HG03469 (cell line): ENCODE measurements at regions not wholly inside any gene's neighbourhood (a gene's known extent, or its start where the extent isn't known, plus 50 kb on each side); places are given as distances from the start of the nearest gene placed in this dataset.

Source experiments
- ATAC-seq: cut with Tn5 transposase; IDR thresholded peaks from one replicate; pipeline ENCODE4 v1.9.1; 2021; ENCODE audit warnings: mild to moderate bottlenecking, moderate library complexity, moderate number of reproducible peaks; ENCODE audit not compliant: unreplicated experiment

GRCh38 chr12:61821381-61821780, 438.8 kb upstream of the USP15 start:
- no peak for ATAC-seq

GRCh38 chr12:61823102-61823501, 437.1 kb upstream of the USP15 start:
- ATAC-seq: no peak

GRCh38 chr12:61846765-61847164, 413.4 kb upstream of the USP15 start:
- no peak for ATAC-seq

GRCh38 chr12:61848893-61849292, 411.3 kb upstream of the USP15 start:
- ATAC-seq: no peak

GRCh38 chr12:61853945-61854344, 406.3 kb upstream of the USP15 start:
- no peak for ATAC-seq

GRCh38 chr12:61854902-61855301, 405.3 kb upstream of the USP15 start:
- no peak for ATAC-seq

- ATAC-seq: no peak
These were observed 402.2 kb upstream of the USP15 start for GRCh38 chr12:61857968-61858367.

- ATAC-seq: no peak
These were observed 399.8 kb upstream of the USP15 start for GRCh38 chr12:61860451-61860850.

GRCh38 chr12:61862986-61863385, 397.2 kb upstream of the USP15 start:
- ATAC-seq: no peak

- ATAC-seq: no peak
These were observed 396.4 kb upstream of the USP15 start for GRCh38 chr12:61863811-61864210.

GRCh38 chr12:61869796-61870195, 390.4 kb upstream of the USP15 start:
- ATAC-seq: no peak

GRCh38 chr12:61870658-61871484, 389.3 kb upstream of the USP15 start:
- ATAC-seq: no peak

- no peak for ATAC-seq
These were observed 388.8 kb upstream of the USP15 start for GRCh38 chr12:61871485-61871810.

GRCh38 chr12:61879229-61879628, 381.0 kb upstream of the USP15 start:
- no peak for ATAC-seq

GRCh38 chr12:61880186-61880585, 380.0 kb upstream of the USP15 start:
- no peak for ATAC-seq

GRCh38 chr12:61891632-61892031, 368.6 kb upstream of the USP15 start:
- ATAC-seq: no peak

GRCh38 chr12:61894168-61894567, 366.0 kb upstream of the USP15 start:
- no peak for ATAC-seq

GRCh38 chr12:61896436-61896835, 363.8 kb upstream of the USP15 start:
- ATAC-seq: no peak

GRCh38 chr12:61902403-61902802, 357.8 kb upstream of the USP15 start:
- ATAC-seq: no peak

- ATAC-seq: no peak
These were observed 349.1 kb upstream of the USP15 start for GRCh38 chr12:61911113-61911512.

GRCh38 chr12:61915420-61915819, 344.8 kb upstream of the USP15 start:
- no peak for ATAC-seq

- no peak for ATAC-seq
These were observed 343.4 kb upstream of the USP15 start for GRCh38 chr12:61916831-61917230.

- ATAC-seq: no peak
These were observed 340.5 kb upstream of the USP15 start for GRCh38 chr12:61919686-61920085.
